ENCODE measurements at regions not wholly inside any gene's neighbourhood (a gene's known extent, or its start where the extent isn't known, plus 50 kb on each side); places are given as distances from the start of the nearest gene placed in this dataset.

GRCh38 chr3:113086560-113087461 is 96.0 kb downstream of the GTPBP8 start:
- H3K9me3 ChIP-seq (ENCODE audit: control insufficient read depth, insufficient read depth, low read length): no peaks in the 10 kb centered on the region
- H3K9me3 Mint-ChIP-seq: no peaks in the 10 kb centered on the region
- H3K4me3 Mint-ChIP-seq: no peak overlapping the region
- WGBS (ENCODE audit: insufficient coverage): 81% methylated on average over 4 of the region's 6 CpGs
- ATAC-seq (no peak), DNase-seq (no peak)
- TF ChIP-seq CTCF (IDR thresholded peaks at IDR 0.05): no peak
- no peaks in the 10 kb centered on the region for H3K4me1 Mint-ChIP-seq
- no peaks in the 10 kb centered on the region for H3K36me3 Mint-ChIP-seq
- H3K27ac ChIP-seq (ENCODE audit: low read length): no peak overlapping the region
- H3K27me3 Mint-ChIP-seq (ENCODE audit: low read depth in 2 of 2): no peaks in the 10 kb centered on the region
- no peak overlapping the region for H3K4me3 ChIP-seq (ENCODE audit: low read length)
- H3K27me3 ChIP-seq (ENCODE audit: control insufficient read depth, insufficient read depth, low read length): no peaks in the 10 kb centered on the region
- H3K27ac Mint-ChIP-seq: no peak overlapping the region
- no peaks in the 10 kb centered on the region for H3K4me1 ChIP-seq (ENCODE audit: control insufficient read depth, insufficient read depth, low read length)
- H3K36me3 ChIP-seq (ENCODE audit: control insufficient read depth, insufficient read depth, low read length): no peaks in the 10 kb centered on the region
- intact Hi-C loops (cut with micrococcal nuclease): no loop called here

- H3K4me3 Mint-ChIP-seq: no peak overlapping the region
- no peaks in the 10 kb centered on the region for H3K4me1 Mint-ChIP-seq
- DNase-seq: no peak
- no peaks in the 10 kb centered on the region for H3K4me1 ChIP-seq (ENCODE audit: control insufficient read depth, insufficient read depth, low read length)
- H3K27me3 ChIP-seq (ENCODE audit: control insufficient read depth, insufficient read depth, low read length): no peaks in the 10 kb centered on the region
- no peaks in the 10 kb centered on the region for H3K27me3 Mint-ChIP-seq (ENCODE audit: low read depth in 2 of 2)
- H3K9me3 ChIP-seq (ENCODE audit: control insufficient read depth, insufficient read depth, low read length): no peaks in the 10 kb centered on the region
- no peak for ATAC-seq
- H3K4me3 ChIP-seq (ENCODE audit: low read length): no peak overlapping the region
- 94% methylated on average over 8 of the region's 8 CpGs for WGBS (ENCODE audit: insufficient coverage)
- no peaks in the 10 kb centered on the region for H3K9me3 Mint-ChIP-seq
- no peak overlapping the region for H3K27ac ChIP-seq (ENCODE audit: low read length)
- no peak overlapping the region for H3K27ac Mint-ChIP-seq
- no peaks in the 10 kb centered on the region for H3K36me3 Mint-ChIP-seq
- TF ChIP-seq CTCF (IDR thresholded peaks at IDR 0.05): no peak
- H3K36me3 ChIP-seq (ENCODE audit: control insufficient read depth, insufficient read depth, low read length): no peaks in the 10 kb centered on the region
- intact Hi-C loops (cut with micrococcal nuclease): no loop called here
Observed at GRCh38 chr3:113088616-113089015, 97.8 kb downstream of the GTPBP8 start.

DNA sequence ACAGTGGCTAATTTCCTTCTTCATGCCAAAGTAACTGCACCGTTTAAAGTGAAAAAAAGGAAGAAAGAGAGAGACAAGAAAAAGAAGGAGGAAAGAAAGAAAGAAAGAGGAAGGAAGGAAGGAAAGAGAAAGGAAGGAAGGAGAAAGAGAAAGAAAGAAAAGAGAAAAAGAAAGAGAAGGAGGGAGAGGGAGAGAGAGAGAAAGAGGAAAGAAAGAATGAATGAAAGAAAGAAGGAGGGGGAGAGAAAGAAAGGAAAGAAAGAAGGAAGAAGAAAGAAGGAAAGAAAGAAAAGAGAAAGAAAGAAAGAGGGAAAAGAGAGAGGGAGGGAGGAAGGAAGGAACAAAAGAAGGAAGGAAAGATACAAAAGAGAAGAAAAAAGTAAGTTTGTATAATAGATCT is 100.6 kb downstream of the GTPBP8 start:
- H3K9me3 Mint-ChIP-seq: no peaks in the 10 kb centered on the region
- H3K27me3 Mint-ChIP-seq (ENCODE audit: low read depth in 2 of 2): no peaks in the 10 kb centered on the region
- TF ChIP-seq CTCF (IDR thresholded peaks at IDR 0.05): no peak
- Histone ChIP-seq H3K27me3 (ENCODE audit: control insufficient read depth, insufficient read depth, low read length) (no peaks in the 10 kb centered on the region), H3K4me3 (ENCODE audit: low read length) (no peak overlapping the region), H3K4me1 (ENCODE audit: control insufficient read depth, insufficient read depth, low read length) (no peaks in the 10 kb centered on the region), H3K9me3 (ENCODE audit: control insufficient read depth, insufficient read depth, low read length) (no peaks in the 10 kb centered on the region), H3K36me3 (ENCODE audit: control insufficient read depth, insufficient read depth, low read length) (no peaks in the 10 kb centered on the region), H3K27ac (ENCODE audit: low read length) (no peak overlapping the region)
- DNase-seq: no peak
- WGBS (ENCODE audit: insufficient coverage): no CpG with 5 or more reads among the region's 1 CpG
- no peaks in the 10 kb centered on the region for H3K4me1 Mint-ChIP-seq
- intact Hi-C loops (cut with micrococcal nuclease): no loop called here
- no peaks in the 10 kb centered on the region for H3K36me3 Mint-ChIP-seq
- no peak overlapping the region for H3K27ac Mint-ChIP-seq
- no peak for ATAC-seq
- H3K4me3 Mint-ChIP-seq: no peak overlapping the region

GRCh38 chr3:113092746-113093145 is 102.0 kb downstream of the GTPBP8 start:
- DNase-seq (no peak), ATAC-seq (no peak)
- Mint-ChIP-seq H3K4me3 (no peak overlapping the region), H3K27me3 (ENCODE audit: low read depth in 2 of 2) (no peaks in the 10 kb centered on the region), H3K4me1 (no peaks in the 10 kb centered on the region), H3K9me3 (no peaks in the 10 kb centered on the region), H3K27ac (no peak overlapping the region), H3K36me3 (no peaks in the 10 kb centered on the region)
- H3K9me3 ChIP-seq (ENCODE audit: control insufficient read depth, insufficient read depth, low read length): no peaks in the 10 kb centered on the region
- 87% methylated on average over 2 of the region's 3 CpGs for WGBS (ENCODE audit: insufficient coverage)
- intact Hi-C loops (cut with micrococcal nuclease): no loop called here
- H3K27me3 ChIP-seq (ENCODE audit: control insufficient read depth, insufficient read depth, low read length): no peaks in the 10 kb centered on the region
- TF ChIP-seq CTCF (IDR thresholded peaks at IDR 0.05): no peak
- no peak overlapping the region for H3K27ac ChIP-seq (ENCODE audit: low read length)
- no peak overlapping the region for H3K4me3 ChIP-seq (ENCODE audit: low read length)
- no peaks in the 10 kb centered on the region for H3K36me3 ChIP-seq (ENCODE audit: control insufficient read depth, insufficient read depth, low read length)
- no peaks in the 10 kb centered on the region for H3K4me1 ChIP-seq (ENCODE audit: control insufficient read depth, insufficient read depth, low read length)
